ENCODE measurements at regions not wholly inside any gene's neighbourhood (a gene's known extent, or its start where the extent isn't known, plus 50 kb on each side); places are given as distances from the start of the nearest gene placed in this dataset.
"Not testable (repeated sequence)": the region's sequence is repeated elsewhere in the genome, so short reads cannot be mapped to it uniquely, and the experiment has no call there.

- intact Hi-C loops (cut with micrococcal nuclease) = no loop called here
- H3K27me3 Mint-ChIP-seq = no peaks in the 10 kb centered on the region
- POLR2A ChIA-PET = no interaction called here
- no peak for DNase-seq
- H3K27ac Mint-ChIP-seq = no peak overlapping the region
- CTCF ChIA-PET = interaction anchor here (0.5 kb wide), 1 partner anchor 134 kb away, joined by 3 read pairs; no protein-coding TSS in a partner anchor
- H3K36me3 Mint-ChIP-seq = no peaks in the 10 kb centered on the region
- H3K9me3 Mint-ChIP-seq = no peaks in the 10 kb centered on the region
- no peak overlapping the region for H3K4me3 Mint-ChIP-seq
- H3K4me1 Mint-ChIP-seq (ENCODE audit: low read depth) = no peaks in the 10 kb centered on the region
Measured at GRCh38 chr12:41681898-41682297, 462.8 kb downstream of the GXYLT1 start.

GRCh38 chr12:41680155-41680554 is 464.5 kb downstream of the GXYLT1 start:
- no peaks in the 10 kb centered on the region for H3K27me3 Mint-ChIP-seq
- intact Hi-C loops (cut with micrococcal nuclease) = no loop called here
- H3K9me3 Mint-ChIP-seq = peaks cover 2% of the 10 kb centered on the region
- no peak for DNase-seq
- no peak overlapping the region for H3K4me3 Mint-ChIP-seq
- H3K4me1 Mint-ChIP-seq (ENCODE audit: low read depth) = no peaks in the 10 kb centered on the region
- no peaks in the 10 kb centered on the region for H3K36me3 Mint-ChIP-seq
- ChIA-PET CTCF (no interaction called here), POLR2A (no interaction called here)
- no peak overlapping the region for H3K27ac Mint-ChIP-seq

- Mint-ChIP-seq H3K27ac (no peak overlapping the region), H3K36me3 (no peaks in the 10 kb centered on the region), H3K4me3 (no peak overlapping the region), H3K4me1 (ENCODE audit: low read depth) (no peaks in the 10 kb centered on the region), H3K9me3 (peaks cover 6% of the 10 kb centered on the region), H3K27me3 (peaks cover 2% of the 10 kb centered on the region)
- POLR2A ChIA-PET = no interaction called here
- CTCF ChIA-PET = no interaction called here
- intact Hi-C loops (cut with micrococcal nuclease) = no loop called here
- no peak for DNase-seq
Measured at GRCh38 chr12:41663598-41664265, 475.6 kb downstream of the PDZRN4 start.

GRCh38 chr12:41661141-41661765 is 473.1 kb downstream of the PDZRN4 start:
- Mint-ChIP-seq H3K4me1 (ENCODE audit: low read depth) (no peaks in the 10 kb centered on the region), H3K9me3 (peaks cover 6% of the 10 kb centered on the region), H3K4me3 (no peak overlapping the region), H3K27me3 (peaks cover 2% of the 10 kb centered on the region), H3K27ac (no peak overlapping the region), H3K36me3 (no peaks in the 10 kb centered on the region)
- intact Hi-C loops (cut with micrococcal nuclease) = no loop called here
- ChIA-PET CTCF (no interaction called here), POLR2A (no interaction called here)
- no peak for DNase-seq

GRCh38 chr12:41656454-41656853 is 468.3 kb downstream of the PDZRN4 start:
- H3K4me3 Mint-ChIP-seq = no peak overlapping the region
- POLR2A ChIA-PET = no interaction called here
- H3K27me3 Mint-ChIP-seq = peaks cover 2% of the 10 kb centered on the region
- CTCF ChIA-PET = no interaction called here
- H3K27ac Mint-ChIP-seq = no peak overlapping the region
- H3K4me1 Mint-ChIP-seq (ENCODE audit: low read depth) = no peaks in the 10 kb centered on the region
- no peaks in the 10 kb centered on the region for H3K36me3 Mint-ChIP-seq
- no peak for DNase-seq
- H3K9me3 Mint-ChIP-seq = no peaks in the 10 kb centered on the region
- intact Hi-C loops (cut with micrococcal nuclease) = no loop called here

GRCh38 chr12:41653386-41654326 is 465.5 kb downstream of the PDZRN4 start:
- Mint-ChIP-seq H3K36me3 (no peaks in the 10 kb centered on the region), H3K9me3 (no peaks in the 10 kb centered on the region), H3K27me3 (no peaks in the 10 kb centered on the region), H3K27ac (no peak overlapping the region), H3K4me3 (no peak overlapping the region), H3K4me1 (ENCODE audit: low read depth) (no peaks in the 10 kb centered on the region)
- ChIA-PET POLR2A (no interaction called here), CTCF (no interaction called here)
- intact Hi-C loops (cut with micrococcal nuclease) = no loop called here
- no peak for DNase-seq

GRCh38 chr12:41652981-41653380 is 464.9 kb downstream of the PDZRN4 start:
- H3K36me3 Mint-ChIP-seq = no peaks in the 10 kb centered on the region
- no peaks in the 10 kb centered on the region for H3K4me1 Mint-ChIP-seq (ENCODE audit: low read depth)
- intact Hi-C loops (cut with micrococcal nuclease) = no loop called here
- no peaks in the 10 kb centered on the region for H3K9me3 Mint-ChIP-seq
- H3K27ac Mint-ChIP-seq = no peak overlapping the region
- no peak overlapping the region for H3K4me3 Mint-ChIP-seq
- DNase-seq = no peak
- CTCF ChIA-PET = no interaction called here
- POLR2A ChIA-PET = no interaction called here
- no peaks in the 10 kb centered on the region for H3K27me3 Mint-ChIP-seq

GRCh38 chr12:41645624-41646023 is 457.5 kb downstream of the PDZRN4 start:
- Mint-ChIP-seq H3K36me3 (no peaks in the 10 kb centered on the region), H3K27ac (no peak overlapping the region), H3K4me1 (ENCODE audit: low read depth) (no peaks in the 10 kb centered on the region), H3K27me3 (no peaks in the 10 kb centered on the region), H3K4me3 (no peak overlapping the region), H3K9me3 (no peaks in the 10 kb centered on the region)
- ChIA-PET POLR2A (no interaction called here), CTCF (no interaction called here)
- intact Hi-C loops (cut with micrococcal nuclease) = no loop called here
- DNase-seq = no peak

GRCh38 chr12:41642808-41643207 is 454.7 kb downstream of the PDZRN4 start:
- intact Hi-C loops (cut with micrococcal nuclease); H3K9me3 Mint-ChIP-seq: not testable (repeated sequence)

GRCh38 chr12:41636653-41637052 is 448.5 kb downstream of the PDZRN4 start:
- ChIA-PET POLR2A (no interaction called here), CTCF (no interaction called here)
- Mint-ChIP-seq H3K27ac (no peak overlapping the region), H3K36me3 (no peaks in the 10 kb centered on the region), H3K9me3 (no peaks in the 10 kb centered on the region), H3K27me3 (no peaks in the 10 kb centered on the region), H3K4me3 (no peak overlapping the region), H3K4me1 (ENCODE audit: low read depth) (no peaks in the 10 kb centered on the region)
- DNase-seq = no peak
- intact Hi-C loops (cut with micrococcal nuclease) = no loop called here

More at GRCh38 chr12:41642808-41643207, 454.7 kb downstream of the PDZRN4 start:
- POLR2A ChIA-PET; H3K27me3 Mint-ChIP-seq; H3K4me1 Mint-ChIP-seq (ENCODE audit: low read depth); H3K36me3 Mint-ChIP-seq; H3K4me3 Mint-ChIP-seq; DNase-seq; H3K27ac Mint-ChIP-seq; CTCF ChIA-PET: not testable (repeated sequence)

GRCh38 chr12:41635626-41636364 is 447.7 kb downstream of the PDZRN4 start:
- POLR2A ChIA-PET = no interaction called here
- H3K27me3 Mint-ChIP-seq = no peaks in the 10 kb centered on the region
- H3K4me3 Mint-ChIP-seq = no peak overlapping the region
- no peak for DNase-seq
- H3K9me3 Mint-ChIP-seq = no peaks in the 10 kb centered on the region
- intact Hi-C loops (cut with micrococcal nuclease) = no loop called here
- H3K4me1 Mint-ChIP-seq (ENCODE audit: low read depth) = no peaks in the 10 kb centered on the region
- H3K27ac Mint-ChIP-seq = no peak overlapping the region
- CTCF ChIA-PET = no interaction called here
- no peaks in the 10 kb centered on the region for H3K36me3 Mint-ChIP-seq

GRCh38 chr12:41634091-41634490 is 446.0 kb downstream of the PDZRN4 start:
- intact Hi-C loops (cut with micrococcal nuclease) = no loop called here
- ChIA-PET POLR2A (no interaction called here), CTCF (no interaction called here)
- Mint-ChIP-seq H3K36me3 (no peaks in the 10 kb centered on the region), H3K27me3 (no peaks in the 10 kb centered on the region), H3K27ac (no peak overlapping the region), H3K4me1 (ENCODE audit: low read depth) (no peaks in the 10 kb centered on the region), H3K9me3 (no peaks in the 10 kb centered on the region), H3K4me3 (no peak overlapping the region)
- no peak for DNase-seq
